HTR-8/SVneo (cell line): ENCODE measurements at regions not wholly inside any gene's neighbourhood (a gene's known extent, or its start where the extent isn't known, plus 50 kb on each side); places are given as distances from the start of the nearest gene placed in this dataset.
"Not testable (repeated sequence)": the region's sequence is repeated elsewhere in the genome, so short reads cannot be mapped to it uniquely, and the experiment has no call there.

Source experiments
- DNase-seq: peaks from one replicate; pipeline ENCODE4 v3.0.0; 2011; ENCODE audit warnings: low spot score, mixed read lengths; ENCODE audit not compliant: insufficient read length
- FAIRE-seq: peaks from 2 replicates; lab custom pipeline; 2011; peaks lifted over from hg19 to GRCh38; lab: Jason Lieb, UNC

GRCh38 chr10:64830869-64831268 is 1309.7 kb downstream of the REEP3 start:
- DNase-seq, result no peak
- FAIRE-seq, result no peak

- FAIRE-seq (no peak), DNase-seq (no peak)
These were observed 1319.1 kb downstream of the REEP3 start for GRCh38 chr10:64840341-64840740.

- FAIRE-seq, result no peak
- DNase-seq, result no peak
These were observed 1325.5 kb downstream of the REEP3 start for GRCh38 chr10:64846700-64847099.

- no peak for FAIRE-seq
- no peak for DNase-seq
These were observed 1334.7 kb downstream of the REEP3 start for GRCh38 chr10:64855941-64856340.

- FAIRE-seq (no peak), DNase-seq (no peak)
These were observed 1338.7 kb downstream of the REEP3 start for GRCh38 chr10:64859911-64860310.

GRCh38 chr10:64863836-64864235 is 1342.6 kb downstream of the REEP3 start:
- FAIRE-seq, result no peak
- DNase-seq, result no peak

- DNase-seq, result no peak
- no peak for FAIRE-seq
These were observed 1346.3 kb downstream of the REEP3 start for GRCh38 chr10:64867501-64867962.

- no peak for DNase-seq
These were observed 1351.9 kb downstream of the REEP3 start for GRCh38 chr10:64873088-64873487.

GRCh38 chr10:64873959-64874358 is 1352.8 kb downstream of the REEP3 start:
- no peak for DNase-seq
- FAIRE-seq, result no peak

More at GRCh38 chr10:64873088-64873487, 1351.9 kb downstream of the REEP3 start:
- FAIRE-seq, result no peak

- DNase-seq (no peak), FAIRE-seq (no peak)
These were observed 1359.3 kb downstream of the REEP3 start for GRCh38 chr10:64880546-64880945.

- DNase-seq, result no peak
- FAIRE-seq, result no peak
These were observed 1360.1 kb downstream of the REEP3 start for GRCh38 chr10:64881257-64881656.

GRCh38 chr10:64896582-64896981 is 1375.4 kb downstream of the REEP3 start:
- DNase-seq (no peak), FAIRE-seq (no peak)

GRCh38 chr10:64906311-64906710 is 1385.1 kb downstream of the REEP3 start:
- FAIRE-seq, DNase-seq: not testable (repeated sequence)

GRCh38 chr10:64924306-64924705 is 1403.1 kb downstream of the REEP3 start:
- not testable (repeated sequence) for DNase-seq, FAIRE-seq

GRCh38 chr10:64952042-64952441 is 1430.8 kb downstream of the REEP3 start:
- FAIRE-seq, result no peak
- no peak for DNase-seq

GRCh38 chr10:64956441-64956840 is 1435.2 kb downstream of the REEP3 start:
- FAIRE-seq (no peak), DNase-seq (no peak)

- DNase-seq, result no peak
- FAIRE-seq, result no peak
These were observed 1437.9 kb downstream of the REEP3 start for GRCh38 chr10:64959116-64959515.

GRCh38 chr10:64959883-64960282 is 1438.7 kb downstream of the REEP3 start:
- no peak for FAIRE-seq
- DNase-seq, result no peak

- DNase-seq (no peak), FAIRE-seq (no peak)
These were observed 1452.2 kb downstream of the REEP3 start for GRCh38 chr10:64973391-64973790.

GRCh38 chr10:64976150-64976549 is 1454.9 kb downstream of the REEP3 start:
- DNase-seq, result no peak
- FAIRE-seq, result no peak

- DNase-seq (no peak), FAIRE-seq (no peak)
These were observed 1456.7 kb downstream of the REEP3 start for GRCh38 chr10:64977915-64978314.

- no peak for FAIRE-seq
- no peak for DNase-seq
These were observed 1475.7 kb downstream of the REEP3 start for GRCh38 chr10:64996886-64997285.

GRCh38 chr10:65010845-65011244 is 1489.6 kb downstream of the REEP3 start:
- DNase-seq (no peak), FAIRE-seq (no peak)
